Pancreas (tissue), 10 donors: ENCODE measurements at regions not wholly inside any gene's neighbourhood (a gene's known extent, or its start where the extent isn't known, plus 50 kb on each side); places are given as distances from the start of the nearest gene placed in this dataset.

ENCODE experiments used
- ATAC-seq, 4 donors: fragments of 200-7000 bp; cut with Tn5 transposase; one replicate each; pipeline versions ENCODE4 v1.8.0 to v1.9.1; 2020; ENCODE audit warnings: mild to moderate bottlenecking in 4 of 4, moderate library complexity in 4 of 4
- DNase-seq, 6 donors: peaks; one replicate each; pipeline ENCODE4 v3.0.0-alpha.2; 2020
- FAIRE-seq: peaks from 2 replicates; lab custom pipeline; 2012; peaks lifted over from hg19 to GRCh38; lab: Jason Lieb, UNC
- H3K27ac ChIP-seq, 4 donors: fragments of 200-600 bp; sonication (generic); 1 replicate in 3 of 4; 2 replicates in 1 of 4; pipeline versions ENCODE4 v1.5.0 to v1.8.0; 2020
- H3K27me3 ChIP-seq, 4 donors: fragments of 200-600 bp; one replicate each; pipeline ENCODE4 v1.8.0; 2021
- H3K36me3 ChIP-seq, 3 donors: fragments of 200-600 bp; sonication (generic) in 1 of 3; one replicate each; pipeline versions ENCODE4 v1.5.0 to v1.8.0; 2020 to 2021
- H3K4me1 ChIP-seq, 3 donors: fragments of 200-600 bp; one replicate each; pipeline ENCODE4 v1.8.0; 2021
- H3K4me3 ChIP-seq, 4 donors: fragments of 200-600 bp; sonication (generic) in 2 of 4; one replicate each; pipeline versions ENCODE4 v1.5.0 to v1.8.0; 2020 to 2021
- H3K9me3 ChIP-seq, 4 donors: fragments of 200-600 bp; one replicate each; pipeline ENCODE4 v1.8.0; 2021
- WGBS, 2 donors: extraction: QIAGEN DNeasy Blood & Tissue Kit; methylation state at CpG; one replicate each; pipeline ENCODE4 v1.1.7; 2013; 5-methylcytosine and 5-hydroxymethylcytosine counted together
- intact Hi-C, 3 donors: fragments of 100-400 bp; cut with DNase I; formaldehyde crosslinking; loops; one replicate each; pipeline versions ENCODE4 v1.11.1 to v1.14.2; 2022
- TF ChIP-seq, protein P1 (sequence below), 4 donors: fragments of 200-600 bp; sonication (generic) in 3 of 4; IDR thresholded peaks; one replicate each; pipeline versions ENCODE4 v1.5.0 to v1.8.0; 2021; ENCODE audit warnings: antibody characterized with exemption in 4 of 4
- donor health status: healthy with polysubstance abuse.
- donor health status: DM: no; HTN: no; CAD: no; lungs with moderate emphysema.
- donor health status: DM: no; HTN: no; CAD: no.
- donor health status: control.
- donor health status: control.
- donor health status: Bipolar disorder and iron deficiency.
- donor health status: DM: yes; HTN: yes; CAD: no.
- donor health status: DM: no; HTN: no; CAD: no.
- donor health status: DM: no; HTN: no; CAD: no.
- donor health status: DM: yes; HTN: yes; CAD: no.

DNA sequence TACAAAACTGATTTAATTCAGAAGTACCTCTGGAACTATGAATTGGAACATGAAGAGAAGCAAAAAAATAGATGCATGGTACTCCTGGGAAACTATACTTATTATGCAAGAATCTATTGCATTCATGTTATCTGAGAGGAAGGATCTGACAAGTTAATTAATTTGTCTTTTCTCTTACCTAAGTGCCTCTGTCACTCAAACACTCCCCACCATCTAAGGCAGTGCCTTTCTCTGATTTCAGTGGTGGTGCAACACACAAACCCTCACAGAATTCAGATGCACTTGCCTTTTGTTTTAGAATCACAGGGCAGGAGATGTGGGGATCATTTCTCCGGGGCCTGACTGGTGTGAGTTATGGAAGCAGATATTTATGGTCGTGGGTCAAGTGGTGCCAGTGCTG is 52.5 kb upstream of the C9orf72 start:
- DNase-seq (no peak), FAIRE-seq (no peak), ATAC-seq (peak in 1 of 4 donors; percentile 6)
- 46 to 49% methylated on average over 2 of the region's 2 CpGs for WGBS, 2 donors
- TF ChIP-seq, protein P1, sequence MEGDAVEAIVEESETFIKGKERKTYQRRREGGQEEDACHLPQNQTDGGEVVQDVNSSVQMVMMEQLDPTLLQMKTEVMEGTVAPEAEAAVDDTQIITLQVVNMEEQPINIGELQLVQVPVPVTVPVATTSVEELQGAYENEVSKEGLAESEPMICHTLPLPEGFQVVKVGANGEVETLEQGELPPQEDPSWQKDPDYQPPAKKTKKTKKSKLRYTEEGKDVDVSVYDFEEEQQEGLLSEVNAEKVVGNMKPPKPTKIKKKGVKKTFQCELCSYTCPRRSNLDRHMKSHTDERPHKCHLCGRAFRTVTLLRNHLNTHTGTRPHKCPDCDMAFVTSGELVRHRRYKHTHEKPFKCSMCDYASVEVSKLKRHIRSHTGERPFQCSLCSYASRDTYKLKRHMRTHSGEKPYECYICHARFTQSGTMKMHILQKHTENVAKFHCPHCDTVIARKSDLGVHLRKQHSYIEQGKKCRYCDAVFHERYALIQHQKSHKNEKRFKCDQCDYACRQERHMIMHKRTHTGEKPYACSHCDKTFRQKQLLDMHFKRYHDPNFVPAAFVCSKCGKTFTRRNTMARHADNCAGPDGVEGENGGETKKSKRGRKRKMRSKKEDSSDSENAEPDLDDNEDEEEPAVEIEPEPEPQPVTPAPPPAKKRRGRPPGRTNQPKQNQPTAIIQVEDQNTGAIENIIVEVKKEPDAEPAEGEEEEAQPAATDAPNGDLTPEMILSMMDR (IDR thresholded peaks at IDR 0.05), result no peak
- Histone ChIP-seq H3K4me3 (no peak overlapping the region), H3K27ac (peak overlapping the region in 2 of 4 donors; percentile 6 to 52), H3K27me3 (no peaks in the 10 kb centered on the region), H3K9me3 (no peaks in the 10 kb centered on the region), H3K4me1 (peaks cover 0 to 19% (median 11%) of the 10 kb centered on the region in 3 donors), H3K36me3 (no peaks in the 10 kb centered on the region)
- intact Hi-C loops, result no loop called here

DNA sequence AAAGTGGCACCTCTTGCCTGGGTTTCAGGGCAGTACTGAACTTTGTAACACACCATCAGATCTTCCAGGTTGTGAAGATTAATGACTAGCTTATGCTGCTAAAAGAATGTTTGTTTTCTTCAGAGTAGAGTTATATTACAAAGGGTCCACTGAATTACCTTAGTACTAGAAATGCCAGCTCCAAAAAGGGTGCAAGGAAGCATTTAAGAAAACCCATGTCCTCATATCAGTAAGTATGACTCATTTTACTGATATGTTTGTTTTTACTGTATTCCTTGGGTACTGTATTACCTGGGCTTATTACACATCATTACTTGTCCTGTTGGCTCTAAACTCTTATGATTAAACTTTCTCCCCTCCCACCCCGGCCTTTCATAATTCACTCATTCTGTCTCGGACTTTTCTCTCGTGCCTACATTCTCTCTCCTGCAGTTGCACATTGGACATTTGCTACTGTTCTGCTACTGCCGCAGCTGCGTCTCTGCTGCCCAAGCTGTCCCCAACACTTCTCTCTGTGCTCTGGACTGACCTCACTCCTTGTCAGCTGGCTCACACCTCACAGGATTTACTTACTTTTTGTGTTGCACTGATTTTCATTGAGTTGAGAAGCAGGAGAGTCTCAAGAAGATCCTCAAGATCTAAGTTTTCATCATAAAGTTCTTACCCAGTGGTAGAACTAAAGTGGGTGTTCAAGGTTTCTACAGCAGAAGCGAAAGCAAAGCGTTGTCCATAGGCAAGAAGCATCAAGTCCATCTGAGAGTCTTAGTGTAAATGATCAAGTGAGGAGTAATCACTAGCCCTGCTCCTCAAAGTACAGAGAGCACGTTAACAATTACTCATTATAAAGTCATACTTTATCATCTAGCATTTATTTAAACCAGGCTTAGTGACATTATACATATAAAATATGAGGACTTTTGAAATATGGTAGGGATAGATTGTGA is 53.2 kb upstream of the C9orf72 start:
- intact Hi-C loops, result no loop called here
- H3K27me3 ChIP-seq, result no peaks in the 10 kb centered on the region
- 37 to 41% methylated on average over 8 of the region's 8 CpGs for WGBS, 2 donors
- peak in 1 of 6 donors; percentile 13 for DNase-seq
- TF ChIP-seq, protein P1 (IDR thresholded peaks at IDR 0.05), result no peak
- H3K36me3 ChIP-seq, result no peaks in the 10 kb centered on the region
- no peak for FAIRE-seq
- H3K4me3 ChIP-seq, result no peak overlapping the region
- H3K27ac ChIP-seq, result peak overlapping the region in 2 of 4 donors; percentile 6 to 52
- no peaks in the 10 kb centered on the region for H3K9me3 ChIP-seq
- H3K4me1 ChIP-seq, result peaks cover 0 to 19% (median 11%) of the 10 kb centered on the region in 3 donors
- ATAC-seq, result peak; percentile 87 to 92 (median 90)

DNA sequence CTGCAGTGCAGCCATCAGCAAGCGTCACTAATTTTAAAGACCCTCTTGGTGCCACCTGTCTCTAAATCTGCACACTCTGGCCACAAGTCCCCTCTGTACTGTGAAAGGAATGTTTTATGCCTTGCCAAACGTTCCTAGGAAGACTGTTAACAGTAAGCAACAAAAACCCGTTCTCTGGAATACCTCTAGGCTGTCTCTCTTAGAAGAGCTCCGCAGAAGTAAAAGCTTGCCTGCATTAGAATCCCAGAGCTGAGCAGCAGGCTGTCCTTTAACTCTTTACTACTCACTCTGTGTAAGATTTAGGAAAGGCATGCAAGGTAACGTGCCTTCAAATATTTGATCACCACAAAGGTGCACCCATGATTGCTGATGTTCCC is 53.9 kb upstream of the C9orf72 start:
- WGBS, 2 donors, result 44 to 53% methylated on average over 5 of the region's 5 CpGs

DNA sequence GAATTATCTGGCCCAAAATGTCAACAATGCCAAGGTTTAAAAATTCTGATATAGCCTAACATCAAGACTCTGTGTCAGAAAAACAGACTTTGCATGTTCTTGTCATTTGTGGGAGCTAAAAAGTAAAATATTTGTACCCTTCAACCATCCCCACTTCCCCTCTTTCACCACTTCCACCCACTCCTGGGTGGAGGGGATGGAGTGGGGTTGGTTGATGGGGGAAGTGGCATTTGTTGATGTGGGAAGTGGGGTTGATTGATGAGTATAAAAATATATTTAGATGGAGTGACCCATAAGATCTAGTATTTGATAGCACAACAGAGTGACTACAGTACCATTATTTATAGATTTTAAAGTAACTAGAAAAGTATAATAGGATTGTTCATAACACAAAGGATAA is 55.0 kb upstream of the C9orf72 start:
- H3K27ac ChIP-seq, result no peak overlapping the region
- FAIRE-seq, result no peak

More for the DNA sequence above, 53.9 kb upstream of the C9orf72 start:
- H3K4me1 ChIP-seq, result peaks cover 0 to 19% (median 11%) of the 10 kb centered on the region in 3 donors
- DNase-seq (no peak), ATAC-seq (no peak), FAIRE-seq (no peak)
- no peak overlapping the region for H3K4me3 ChIP-seq
- TF ChIP-seq, protein P1 (IDR thresholded peaks at IDR 0.05), result no peak
- H3K36me3 ChIP-seq, result no peaks in the 10 kb centered on the region
- peak overlapping the region in 1 of 4 donors; percentile 52 for H3K27ac ChIP-seq
- intact Hi-C loops, result no loop called here
- H3K27me3 ChIP-seq, result no peaks in the 10 kb centered on the region
- H3K9me3 ChIP-seq, result no peaks in the 10 kb centered on the region

More for the DNA sequence above, 55.0 kb upstream of the C9orf72 start:
- DNase-seq (no peak), ATAC-seq (no peak)
- TF ChIP-seq, protein P1 (IDR thresholded peaks at IDR 0.05), result no peak
- H3K4me3 ChIP-seq, result no peak overlapping the region
- intact Hi-C loops, result no loop called here
- no peaks in the 10 kb centered on the region for H3K9me3 ChIP-seq
- H3K27me3 ChIP-seq, result no peaks in the 10 kb centered on the region
- peaks cover 0 to 19% (median 11%) of the 10 kb centered on the region in 3 donors for H3K4me1 ChIP-seq
- H3K36me3 ChIP-seq, result no peaks in the 10 kb centered on the region
